GM20000 (cell line): ENCODE measurements at regions not wholly inside any gene's neighbourhood (a gene's known extent, or its start where the extent isn't known, plus 50 kb on each side); places are given as distances from the start of the nearest gene placed in this dataset.

Source experiments
- DNase-seq: peaks from one replicate; pipeline ENCODE4 v3.0.0; 2012; ENCODE audit warnings: low spot score
- TF ChIP-seq, protein P1 (sequence below): IDR thresholded peaks from 2 replicates; pipeline ENCODE4 v1.5.1; 2012; ENCODE audit warnings: mild to moderate bottlenecking, control low read depth; ENCODE audit errors: extremely low read depth, missing control alignments

GRCh38 chr4:136112116-136112515 is 1420.2 kb downstream of the PCDH18 start:
- DNase-seq: no peak

GRCh38 chr4:136106753-136107152 is 1425.5 kb downstream of the PCDH18 start:
- TF ChIP-seq, protein P1, sequence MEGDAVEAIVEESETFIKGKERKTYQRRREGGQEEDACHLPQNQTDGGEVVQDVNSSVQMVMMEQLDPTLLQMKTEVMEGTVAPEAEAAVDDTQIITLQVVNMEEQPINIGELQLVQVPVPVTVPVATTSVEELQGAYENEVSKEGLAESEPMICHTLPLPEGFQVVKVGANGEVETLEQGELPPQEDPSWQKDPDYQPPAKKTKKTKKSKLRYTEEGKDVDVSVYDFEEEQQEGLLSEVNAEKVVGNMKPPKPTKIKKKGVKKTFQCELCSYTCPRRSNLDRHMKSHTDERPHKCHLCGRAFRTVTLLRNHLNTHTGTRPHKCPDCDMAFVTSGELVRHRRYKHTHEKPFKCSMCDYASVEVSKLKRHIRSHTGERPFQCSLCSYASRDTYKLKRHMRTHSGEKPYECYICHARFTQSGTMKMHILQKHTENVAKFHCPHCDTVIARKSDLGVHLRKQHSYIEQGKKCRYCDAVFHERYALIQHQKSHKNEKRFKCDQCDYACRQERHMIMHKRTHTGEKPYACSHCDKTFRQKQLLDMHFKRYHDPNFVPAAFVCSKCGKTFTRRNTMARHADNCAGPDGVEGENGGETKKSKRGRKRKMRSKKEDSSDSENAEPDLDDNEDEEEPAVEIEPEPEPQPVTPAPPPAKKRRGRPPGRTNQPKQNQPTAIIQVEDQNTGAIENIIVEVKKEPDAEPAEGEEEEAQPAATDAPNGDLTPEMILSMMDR: no peak
- no peak for DNase-seq

More at GRCh38 chr4:136112116-136112515, 1420.2 kb downstream of the PCDH18 start:
- TF ChIP-seq, protein P1: no peak

DNA sequence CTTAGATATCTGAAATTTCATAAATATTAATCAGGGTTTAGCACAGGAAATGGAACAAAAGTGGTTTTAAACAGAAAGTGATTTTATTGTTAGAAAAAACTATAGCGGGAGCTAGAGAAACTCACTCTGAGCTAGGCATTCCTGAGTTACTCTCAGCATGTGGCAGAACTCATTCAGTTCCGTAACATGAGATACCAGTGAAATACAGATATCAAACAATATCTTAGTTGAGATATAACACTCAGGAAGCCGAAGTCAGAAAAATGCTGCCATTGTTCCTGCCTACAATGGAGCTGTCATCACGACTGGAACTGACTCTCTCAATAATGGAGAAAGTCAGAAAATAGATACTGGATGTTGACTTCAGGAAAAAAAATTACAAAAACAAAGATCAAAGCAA is 1428.7 kb downstream of the PCDH18 start:
- no peak for DNase-seq
- TF ChIP-seq, protein P1: no peak

- DNase-seq: no peak
- TF ChIP-seq, protein P1: no peak
These were observed 1434.6 kb downstream of the PCDH18 start for GRCh38 chr4:136097676-136098075.

DNA sequence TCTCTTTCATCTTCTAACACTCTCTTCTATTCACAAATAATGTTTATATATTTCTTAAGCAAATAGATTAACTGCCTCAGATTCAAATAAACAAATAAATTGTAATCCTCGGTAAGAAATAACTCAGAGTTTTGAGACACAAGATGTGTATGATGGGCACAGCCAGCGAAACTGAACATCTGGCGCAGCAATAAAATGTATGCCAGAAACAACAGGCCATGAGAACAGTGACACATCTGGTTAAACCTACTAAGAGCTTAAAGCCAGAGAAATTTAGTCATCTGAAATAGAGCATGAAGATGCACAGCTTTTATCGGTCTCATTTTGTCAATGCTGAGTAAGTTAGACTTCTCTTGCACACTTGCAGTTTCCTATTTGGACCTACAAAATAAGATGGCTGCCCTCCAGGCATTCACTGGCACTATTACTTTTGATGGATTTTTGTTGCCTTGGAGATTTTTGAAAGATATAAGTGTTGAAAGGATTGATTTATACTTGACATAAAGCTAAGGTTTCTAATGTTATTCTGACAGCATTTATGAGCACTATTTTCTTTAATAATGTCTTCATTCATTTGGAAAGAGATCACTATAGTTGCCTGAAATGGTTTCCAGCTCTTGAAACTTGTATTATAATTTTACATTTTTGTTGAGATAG is 1444.0 kb downstream of the PCDH18 start:
- no peak for DNase-seq
- TF ChIP-seq, protein P1: no peak

DNA sequence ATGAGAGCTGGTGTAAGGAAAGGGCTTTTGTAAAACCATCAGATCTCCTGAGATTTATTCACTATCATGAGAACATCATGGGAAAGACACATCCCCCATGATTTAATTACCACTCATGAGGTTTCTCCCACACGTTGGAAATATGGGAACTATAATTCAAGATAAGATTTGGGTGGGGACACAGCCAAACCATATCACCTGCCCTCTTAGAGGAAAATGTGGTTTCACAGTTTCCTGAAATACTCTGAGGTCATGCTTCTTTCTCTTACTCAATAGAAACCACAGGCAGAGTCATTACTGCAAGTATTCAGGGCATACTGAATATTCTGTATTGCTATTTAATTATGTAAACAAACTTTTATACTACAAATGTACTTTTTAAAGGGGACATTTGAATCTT is 1453.3 kb downstream of the PCDH18 start:
- TF ChIP-seq, protein P1: no peak
- no peak for DNase-seq

GRCh38 chr4:136056748-136057147 is 1475.5 kb downstream of the PCDH18 start:
- TF ChIP-seq, protein P1: no peak
- no peak for DNase-seq
